ENCODE measurements at regions not wholly inside any gene's neighbourhood (a gene's known extent, or its start where the extent isn't known, plus 50 kb on each side); places are given as distances from the start of the nearest gene placed in this dataset.

DNA sequence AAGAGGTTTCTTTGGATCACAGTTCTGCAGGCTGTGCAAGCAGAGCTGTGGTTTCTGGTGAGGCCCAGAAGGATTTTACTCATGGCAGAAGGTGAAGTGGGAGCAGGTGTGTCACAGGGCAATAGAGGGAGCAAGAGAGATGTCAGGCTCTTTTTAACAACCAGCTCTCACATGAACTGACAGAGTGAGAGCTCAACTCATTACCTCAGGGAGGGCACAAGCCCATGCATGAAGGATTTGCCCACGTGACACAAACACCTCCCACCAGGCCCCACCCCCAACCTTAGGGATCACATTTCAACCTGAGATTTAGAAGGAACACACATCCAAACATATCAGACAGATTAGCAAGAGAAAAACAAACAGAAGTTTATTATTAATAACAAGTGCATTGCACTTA lies 470.4 kb downstream of the GALC start:
- DNase-seq (ENCODE audit: low read depth) = no peak

DNA sequence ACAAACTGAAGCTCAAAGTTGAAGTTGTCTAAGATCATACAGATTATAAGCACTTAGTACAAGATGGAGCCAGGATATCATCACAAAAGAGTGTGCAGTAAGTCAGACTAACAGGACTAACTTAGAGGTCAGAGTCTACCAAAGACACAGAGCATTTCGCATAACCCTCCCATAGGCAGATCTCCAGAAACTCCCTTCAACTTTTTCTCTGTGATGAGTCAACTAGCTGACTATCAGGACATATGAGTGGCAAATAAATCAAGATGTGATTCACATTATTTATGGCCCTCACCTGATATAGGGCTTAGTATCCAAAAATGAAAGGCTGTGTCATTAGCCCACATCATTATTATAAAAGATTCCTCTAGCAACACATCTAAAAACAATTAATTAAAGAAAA lies 484.6 kb downstream of the GALC start:
- no peak for DNase-seq (ENCODE audit: low read depth)

DNA sequence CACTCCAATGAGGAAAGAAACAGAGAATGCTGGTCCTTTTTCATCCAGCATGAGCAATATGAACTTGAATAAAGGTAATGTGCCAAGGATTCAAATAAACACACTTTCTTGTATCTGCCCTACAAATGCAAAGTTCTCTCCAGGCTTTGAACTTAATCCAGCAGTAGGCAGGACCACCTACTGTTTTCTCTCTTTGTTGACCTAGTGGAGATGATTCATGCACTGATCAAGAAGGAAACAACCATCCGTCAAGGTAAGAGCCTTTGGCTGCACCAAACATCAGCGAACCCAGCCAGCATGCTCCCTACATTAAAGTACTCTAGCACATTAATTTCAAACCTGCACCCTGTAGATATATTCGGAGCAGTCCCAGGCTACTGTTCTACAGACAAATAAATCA lies 489.3 kb downstream of the GALC start:
- no peak for DNase-seq (ENCODE audit: low read depth)

DNA sequence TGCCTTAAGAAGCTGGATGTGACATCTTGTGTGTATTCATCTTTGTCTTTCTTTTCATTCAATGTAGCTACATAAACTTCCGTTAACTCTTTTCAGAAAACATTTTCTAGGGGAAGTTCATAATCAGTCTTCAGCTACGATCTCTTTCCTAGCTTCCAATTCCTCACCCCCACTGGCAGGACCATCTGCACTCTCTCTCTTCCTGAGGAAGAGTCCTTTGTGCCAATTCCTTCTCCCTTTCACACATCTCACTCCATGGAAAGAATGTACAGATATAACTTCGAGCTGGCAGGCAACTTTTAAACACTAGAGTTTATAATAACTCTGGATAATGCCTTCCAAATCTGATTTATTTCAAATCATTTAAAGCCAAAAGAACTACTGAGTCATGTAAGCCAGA lies 495.7 kb downstream of the GALC start:
- DNase-seq (ENCODE audit: low read depth) = no peak

DNA sequence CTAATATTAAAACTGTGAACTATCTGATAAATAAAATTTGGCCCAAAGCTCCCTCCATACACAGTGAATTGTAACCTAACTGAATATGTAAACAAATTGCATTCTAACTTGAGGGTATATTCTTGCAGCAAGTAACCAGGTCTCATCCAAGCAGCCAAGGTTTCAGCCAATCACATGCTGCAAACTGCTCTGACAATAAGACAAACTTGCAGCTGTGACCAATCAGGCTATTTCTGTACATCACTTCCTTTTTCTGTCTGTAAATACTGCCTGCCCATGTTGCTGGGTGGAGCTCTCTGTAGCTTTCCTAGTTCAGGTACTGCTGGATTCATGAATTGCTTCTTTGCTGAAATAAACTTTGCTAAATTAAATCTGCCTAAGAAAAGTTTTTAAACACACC lies 499.0 kb downstream of the GALC start:
- DNase-seq (ENCODE audit: low read depth) = no peak

DNA sequence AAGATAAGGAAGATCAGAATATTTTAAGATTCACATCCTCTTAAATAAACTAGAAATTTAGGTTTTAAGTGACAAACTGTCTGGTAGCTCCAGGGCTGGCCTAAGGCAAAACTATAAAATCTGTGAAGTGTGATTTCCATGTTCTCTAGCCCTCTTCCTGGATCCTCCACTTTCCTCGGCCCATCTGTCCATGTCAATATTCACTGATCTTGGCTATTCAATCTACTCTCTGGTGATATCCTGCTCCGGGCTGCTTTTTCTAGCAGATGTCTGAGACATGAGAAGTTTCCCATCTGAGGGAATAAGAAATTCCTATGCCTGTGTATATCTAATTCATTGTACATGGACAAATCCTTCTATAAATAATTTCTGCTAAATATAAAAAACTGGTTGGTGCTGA lies 500.4 kb downstream of the GALC start:
- no peak for DNase-seq (ENCODE audit: low read depth)

DNA sequence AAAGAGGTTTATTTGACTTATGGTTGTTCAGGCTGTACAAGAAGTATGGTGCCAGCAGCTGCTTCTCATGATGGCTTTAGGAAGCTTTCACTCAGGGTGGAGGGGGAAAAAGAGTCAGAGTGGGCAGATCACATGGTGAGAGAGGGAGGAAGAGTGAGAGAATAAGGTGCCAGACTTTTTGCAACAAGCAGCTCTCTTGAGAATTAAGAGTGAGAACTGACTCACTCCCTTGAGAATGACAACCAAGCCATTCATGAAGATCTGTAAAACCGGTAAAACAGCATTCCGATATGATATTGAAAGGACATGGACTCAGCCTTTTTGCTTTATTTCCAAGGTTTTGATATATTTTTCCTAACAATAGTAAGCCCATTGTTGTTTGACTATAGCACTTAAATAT lies 501.2 kb downstream of the GALC start:
- DNase-seq (ENCODE audit: low read depth) = no peak

DNA sequence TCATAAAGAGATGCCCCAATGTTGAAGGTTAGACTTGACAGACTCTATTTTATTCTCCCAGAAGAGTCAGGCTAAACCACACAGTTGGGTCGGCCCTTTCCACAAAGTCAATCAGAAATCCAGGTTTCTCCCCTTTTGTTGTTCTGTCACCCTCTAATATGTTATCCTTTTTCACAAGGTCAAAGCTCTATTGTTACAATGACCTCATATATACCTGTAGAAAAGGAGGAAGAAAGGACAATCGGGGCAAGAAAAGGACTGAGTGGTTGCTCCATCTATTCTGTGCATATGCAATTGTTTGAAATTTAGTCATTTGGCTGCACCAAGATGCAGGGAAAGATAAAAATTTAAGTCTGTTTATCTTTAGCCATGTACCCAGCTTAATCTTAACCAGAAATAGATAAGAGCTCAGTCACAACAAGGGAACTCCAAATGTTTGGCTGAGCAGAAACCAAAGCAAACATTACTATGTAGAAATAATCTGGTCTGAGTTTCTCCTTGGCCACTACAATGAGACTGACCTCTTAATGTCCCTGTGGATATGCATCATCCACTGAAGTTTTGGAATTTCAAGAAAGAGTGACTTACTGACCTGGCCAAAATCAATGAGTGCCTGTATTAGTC lies 503.7 kb downstream of the GALC start:
- peak; percentile 11 for DNase-seq (ENCODE audit: low read depth)

DNA sequence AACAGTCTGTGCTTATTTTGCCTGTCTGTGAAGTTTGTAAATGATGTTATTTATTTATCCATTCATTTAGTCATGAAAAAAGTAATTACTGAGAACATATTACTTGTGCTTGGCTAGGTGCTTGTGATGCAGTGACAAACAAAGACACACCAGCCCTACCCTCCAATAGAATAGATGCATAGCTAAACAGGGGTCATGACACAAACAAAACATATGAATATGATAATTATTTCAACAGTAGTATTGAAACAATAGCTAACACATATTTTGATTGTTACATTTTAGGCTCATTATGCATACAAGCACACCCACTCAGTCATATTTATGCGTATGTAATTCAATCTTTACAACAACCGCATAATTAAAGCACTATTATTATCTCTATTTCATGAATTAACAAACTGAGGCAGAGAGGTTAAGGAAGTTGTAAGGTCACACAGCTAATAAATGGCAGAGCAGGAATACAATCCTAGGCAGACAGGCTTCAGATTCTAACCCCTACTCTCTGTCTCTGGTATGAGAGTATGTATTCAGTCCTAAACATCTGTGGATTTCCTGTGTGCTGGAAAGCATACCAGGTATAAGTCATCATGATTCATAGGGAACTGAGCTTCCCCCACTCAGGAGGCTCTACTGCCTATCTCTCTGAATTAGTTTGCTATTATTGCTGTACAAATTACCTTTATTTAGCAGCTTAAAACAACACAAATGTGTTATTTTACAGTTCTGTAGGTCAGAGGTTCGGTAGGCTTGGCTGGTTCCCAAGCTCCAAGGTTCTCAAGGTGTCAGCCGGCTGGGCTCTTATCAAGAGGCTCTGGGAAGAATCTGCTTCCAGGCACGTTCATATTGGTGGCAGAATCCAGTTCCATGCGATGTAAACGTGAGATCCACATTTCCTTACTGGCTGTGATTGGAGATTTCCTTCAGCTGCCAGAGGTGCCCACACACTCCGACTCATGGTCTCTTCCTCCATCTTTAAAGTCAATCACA lies 509.4 kb downstream of the GALC start:
- DNase-seq (ENCODE audit: low read depth) = peak; percentile 24

DNA sequence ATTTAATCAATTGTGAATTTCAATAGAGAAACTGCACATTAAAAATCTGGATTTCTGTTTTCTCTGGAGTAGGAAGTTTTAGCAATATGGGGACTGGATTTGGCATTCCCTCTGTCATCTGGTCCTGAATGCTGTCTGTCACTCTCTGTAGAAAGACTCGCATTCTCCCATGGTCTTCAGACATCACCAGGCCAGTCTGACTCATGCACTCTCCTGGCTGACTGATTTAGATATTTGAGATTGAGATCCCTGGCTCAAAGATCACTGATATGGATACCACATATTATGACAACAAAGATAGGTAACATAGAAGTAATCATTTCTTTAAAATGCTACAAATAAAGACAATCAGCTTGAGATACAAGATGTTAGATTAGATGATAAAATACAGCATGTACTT lies 524.5 kb downstream of the GALC start:
- no peak for DNase-seq (ENCODE audit: low read depth)

DNA sequence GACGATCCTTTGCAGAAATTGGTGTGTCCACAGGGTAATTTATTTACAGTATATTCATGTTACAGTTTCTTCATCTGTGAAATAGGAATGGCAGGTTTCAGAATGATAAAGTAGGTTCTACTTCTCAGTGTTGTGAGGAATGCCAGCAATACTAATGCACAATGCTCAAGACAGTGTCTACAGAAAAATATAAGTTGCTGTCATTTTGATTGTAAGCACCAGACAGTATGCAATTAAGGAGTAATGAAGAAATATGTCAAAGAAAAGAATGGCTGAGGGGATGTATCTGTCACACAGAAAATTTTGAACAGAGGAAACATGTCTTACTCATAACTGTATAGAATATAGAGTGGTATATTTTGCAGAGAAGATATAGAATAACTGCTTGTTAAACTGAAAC lies 525.4 kb downstream of the GALC start:
- no peak for DNase-seq (ENCODE audit: low read depth)

DNA sequence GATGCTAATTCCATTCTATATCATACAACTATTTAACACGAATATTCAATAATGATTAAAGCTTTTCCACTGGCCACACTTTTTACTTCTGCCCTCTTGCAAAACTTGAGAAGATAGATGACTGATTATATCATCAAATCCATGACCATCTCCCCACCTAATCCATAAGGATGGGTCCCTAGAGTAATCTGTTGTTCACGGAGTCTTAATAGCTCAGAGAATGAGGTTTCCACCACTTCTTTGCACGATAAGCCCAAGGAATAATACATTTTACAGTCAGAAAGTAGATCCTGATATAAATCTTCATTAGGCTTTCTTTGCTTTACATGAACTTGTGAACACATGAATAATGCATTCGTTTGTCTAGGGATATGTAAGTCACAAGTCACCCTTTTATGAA lies 527.2 kb downstream of the GALC start:
- no peak for DNase-seq (ENCODE audit: low read depth)

DNA sequence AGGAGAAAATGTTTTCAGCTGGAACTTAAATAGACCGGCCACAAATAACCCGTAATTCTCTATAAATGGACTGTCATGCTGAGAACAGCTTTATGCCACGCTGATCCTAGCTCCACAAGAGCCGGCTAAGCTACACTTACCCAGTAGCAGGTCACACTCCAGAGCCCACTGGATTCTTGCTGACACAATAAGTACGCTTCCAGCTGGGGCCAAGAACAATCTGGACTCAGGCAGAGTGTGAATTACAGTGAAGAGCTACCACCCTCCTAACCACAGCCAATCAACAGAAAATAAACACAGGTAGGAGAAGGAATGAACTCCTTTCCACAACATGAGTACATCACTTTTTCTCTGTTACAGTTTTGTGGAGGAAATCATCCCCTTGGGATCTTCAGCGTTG lies 531.3 kb downstream of the GALC start:
- no peak for DNase-seq (ENCODE audit: low read depth)

DNA sequence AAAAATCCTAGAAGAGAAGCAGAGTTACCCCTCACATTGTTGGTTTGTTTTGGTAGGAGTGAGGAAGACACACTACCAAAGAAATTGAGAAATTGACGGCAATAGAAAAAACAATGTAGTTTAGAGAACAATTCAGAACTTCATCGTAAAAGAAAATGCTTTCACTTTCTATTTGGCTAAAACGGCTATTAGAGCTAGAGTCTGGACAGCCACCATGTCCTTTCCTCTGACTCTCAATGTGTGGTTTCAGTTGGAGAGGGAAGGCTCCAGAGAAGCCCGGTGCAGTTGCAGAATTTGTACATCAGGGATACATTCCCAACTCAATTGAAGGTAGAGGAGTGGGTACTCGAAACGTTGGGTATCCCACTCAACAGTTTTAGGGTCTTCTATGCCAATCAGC lies 535.3 kb downstream of the GALC start:
- DNase-seq (ENCODE audit: low read depth) = no peak

DNA sequence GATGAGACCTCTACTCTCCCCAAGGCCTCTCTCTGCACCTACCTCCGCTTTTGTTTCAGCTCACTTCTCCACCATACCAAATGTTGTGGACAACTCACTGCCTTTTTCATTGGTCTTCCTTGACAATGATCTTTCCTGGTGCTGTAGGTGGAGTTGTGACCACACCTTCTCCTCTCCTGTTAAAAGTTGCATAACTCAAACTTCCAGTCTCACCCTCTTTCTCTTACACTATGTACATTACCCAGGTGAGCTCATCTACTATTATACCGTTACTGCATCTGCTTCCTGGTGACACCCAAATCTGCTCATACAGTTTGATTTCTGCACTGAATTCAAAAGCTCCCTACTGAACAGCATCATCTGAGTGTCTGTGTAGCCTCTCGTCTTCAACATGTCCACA lies 542.8 kb downstream of the GALC start:
- DNase-seq (ENCODE audit: low read depth) = no peak

DNA sequence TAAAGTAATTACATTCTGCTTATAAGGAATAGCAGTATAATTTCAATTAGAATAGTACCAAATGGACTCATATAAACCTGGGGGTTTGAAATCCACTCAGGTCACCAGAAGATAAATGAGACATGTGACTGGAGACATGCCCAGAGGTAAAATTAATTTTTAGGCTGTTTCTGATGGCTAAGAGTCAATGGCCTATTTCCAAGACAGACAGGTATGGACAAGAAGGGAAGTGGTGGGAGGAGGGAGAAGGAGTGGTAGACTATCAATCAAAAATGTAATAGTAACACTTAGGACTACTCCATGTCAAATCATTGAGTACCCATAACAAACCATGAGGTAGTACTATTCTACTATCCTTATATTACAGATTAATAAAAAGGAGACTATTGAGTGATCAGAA lies 544.0 kb downstream of the GALC start:
- DNase-seq (ENCODE audit: low read depth) = no peak

DNA sequence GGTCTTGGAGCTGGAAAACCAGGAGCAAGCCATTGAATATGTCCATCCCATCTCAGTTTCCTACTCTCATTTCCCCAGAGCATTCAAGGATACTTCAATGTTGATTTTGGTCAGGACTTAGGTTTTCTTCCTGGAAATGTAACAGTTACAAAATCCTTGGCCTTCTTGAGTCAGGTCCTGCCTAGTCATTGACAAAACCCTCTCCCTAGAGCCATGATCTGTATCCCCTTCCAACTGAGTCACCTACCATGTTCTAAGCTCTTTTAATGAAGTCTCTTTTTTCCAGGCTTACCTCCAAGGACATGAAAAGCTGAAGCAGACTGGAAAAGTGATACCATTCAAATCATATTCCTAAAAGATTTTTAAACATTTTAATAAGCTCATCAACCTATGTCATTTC lies 549.2 kb downstream of the GALC start:
- DNase-seq (ENCODE audit: low read depth) = no peak

DNA sequence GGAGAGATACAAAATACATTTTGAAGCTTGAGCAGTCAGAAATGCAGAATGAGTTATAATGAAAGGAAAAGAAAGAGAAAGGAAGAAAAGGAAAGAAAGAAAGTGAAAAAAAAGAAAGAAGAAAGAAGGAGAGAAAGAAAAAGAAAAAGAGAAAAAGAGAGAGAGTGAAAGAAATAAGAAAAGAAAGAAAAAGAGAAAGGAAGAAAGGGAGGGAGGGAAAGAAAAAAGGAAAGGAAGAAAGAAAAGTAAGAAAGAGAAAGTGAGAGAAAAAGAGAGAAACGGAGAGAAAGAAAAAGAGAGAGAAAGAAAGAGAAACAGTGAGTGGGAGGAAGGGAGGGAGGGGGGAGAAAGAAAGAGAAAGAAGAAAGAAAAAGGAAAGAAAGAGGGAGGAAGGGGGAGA lies 549.9 kb downstream of the GALC start:
- no peak for DNase-seq (ENCODE audit: low read depth)

DNA sequence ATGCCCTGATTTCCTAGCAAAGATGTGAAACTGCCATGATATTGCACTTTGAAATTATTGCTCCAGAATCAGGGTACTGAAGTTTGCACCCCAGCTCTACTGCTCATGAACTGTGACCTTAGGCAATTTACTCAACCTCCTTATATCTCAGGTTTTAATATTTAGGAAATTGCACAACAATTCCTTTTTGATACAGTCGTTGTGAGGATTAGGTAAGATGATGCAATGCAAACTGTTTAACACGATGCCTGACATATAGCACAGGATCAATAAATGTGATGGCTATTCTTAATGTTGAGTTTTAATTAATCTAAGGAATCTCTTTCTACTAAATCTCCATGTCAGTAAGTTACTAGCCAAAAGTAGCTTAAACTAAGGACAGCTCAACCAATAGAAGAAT lies 555.8 kb downstream of the GALC start:
- DNase-seq (ENCODE audit: low read depth) = no peak

DNA sequence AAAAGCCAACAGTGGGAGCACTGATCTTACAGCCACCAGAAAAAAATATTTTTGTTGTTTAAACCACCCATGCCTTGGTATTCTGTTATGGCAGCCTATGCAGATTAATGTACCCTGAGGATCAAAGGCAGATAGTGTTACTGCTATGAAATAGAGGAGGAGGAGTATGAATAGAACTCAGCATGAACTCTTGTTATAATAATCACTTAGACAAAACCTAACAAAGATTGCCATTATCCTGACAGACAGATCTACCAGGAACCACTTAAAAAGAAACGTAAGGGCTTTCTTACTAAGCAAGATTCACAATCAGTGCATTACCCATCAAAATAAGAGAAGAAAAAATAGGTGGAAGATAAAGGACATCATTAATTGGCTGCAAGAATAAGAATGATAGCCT lies 558.3 kb downstream of the GALC start:
- no peak for DNase-seq (ENCODE audit: low read depth)

DNA sequence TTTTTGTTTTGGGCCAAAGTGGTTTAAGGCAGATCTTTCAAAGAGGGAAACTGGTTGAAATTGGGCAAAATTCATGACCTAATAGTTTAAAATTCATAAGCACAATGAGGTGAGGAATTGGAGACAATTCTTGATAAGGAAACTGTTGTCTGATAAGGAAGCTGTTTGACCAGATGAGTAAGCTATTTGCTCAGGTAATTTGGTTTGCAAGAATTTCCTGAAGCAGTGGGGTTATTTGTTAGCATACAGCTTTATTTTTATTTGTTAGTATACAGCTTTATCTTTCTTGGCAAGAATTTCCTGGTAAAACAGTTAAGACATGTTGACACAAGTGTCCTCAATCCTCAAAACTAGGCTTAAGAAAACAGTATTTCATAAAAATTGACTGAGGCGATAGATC lies 559.0 kb downstream of the GALC start:
- DNase-seq (ENCODE audit: low read depth) = no peak

DNA sequence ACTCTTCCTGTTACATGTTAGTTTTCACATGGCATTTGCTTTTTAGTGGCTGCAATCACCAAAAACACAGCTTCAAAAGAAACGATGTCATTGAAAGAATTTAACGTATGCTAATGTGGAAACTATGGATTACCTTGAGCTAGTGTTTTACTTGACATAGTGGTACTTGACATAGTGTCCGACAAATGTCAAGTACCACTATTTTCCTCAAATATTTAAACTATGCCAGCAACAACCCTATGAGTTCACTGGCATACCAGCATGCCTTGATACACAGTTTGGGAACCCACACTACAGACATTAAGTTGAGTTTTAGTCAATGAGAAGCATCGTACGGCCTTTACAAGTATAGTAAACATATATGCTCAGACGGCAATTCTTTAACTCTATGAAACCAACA lies 560.3 kb downstream of the GALC start:
- no peak for DNase-seq (ENCODE audit: low read depth)

DNA sequence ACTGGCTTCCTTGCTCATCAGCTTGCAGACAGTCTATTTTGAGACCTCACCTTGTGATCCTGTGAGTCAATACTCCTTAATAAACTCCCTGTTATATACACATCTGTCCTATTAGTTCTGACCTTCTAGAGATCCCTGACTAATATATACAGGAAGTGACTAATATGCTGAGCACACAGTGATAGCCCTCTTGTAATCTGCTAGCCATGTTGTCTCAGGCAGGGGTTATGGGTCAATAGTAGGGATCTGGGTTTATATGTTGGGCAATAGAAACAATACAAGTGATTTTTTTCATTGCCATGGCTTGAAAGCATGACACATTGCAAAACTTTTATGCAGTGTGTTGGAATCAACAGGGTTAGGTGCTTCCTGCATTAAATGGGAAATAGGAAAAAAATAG lies 562.2 kb downstream of the GALC start:
- DNase-seq (ENCODE audit: low read depth) = peak; percentile 3

DNA sequence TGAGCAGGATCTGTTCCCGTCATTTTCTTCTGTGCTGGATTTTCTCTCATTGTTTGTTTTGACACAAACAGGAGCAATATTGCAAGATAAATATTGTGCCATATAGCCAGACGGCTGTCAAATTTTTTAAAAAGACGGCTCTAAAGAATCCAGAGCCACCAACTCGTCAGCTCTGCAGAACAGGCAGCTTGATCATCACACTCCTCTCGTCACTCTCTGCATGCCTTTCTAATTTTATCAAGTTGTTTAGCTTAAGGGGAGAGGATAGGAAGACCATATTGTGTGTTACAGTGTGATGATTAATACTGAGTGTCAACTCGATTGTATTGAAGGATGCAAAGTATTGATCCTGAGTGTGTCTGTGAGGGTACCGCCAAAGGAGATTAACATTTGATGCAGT lies 562.8 kb downstream of the GALC start:
- no peak for DNase-seq (ENCODE audit: low read depth)

All from non-pigmented ciliary epithelial cell (primary cell).